GM13976 (cell line): ENCODE measurements at regions not wholly inside any gene's neighbourhood (a gene's known extent, or its start where the extent isn't known, plus 50 kb on each side); places are given as distances from the start of the nearest gene placed in this dataset.
"Not testable (repeated sequence)": the region's sequence is repeated elsewhere in the genome, so short reads cannot be mapped to it uniquely, and the experiment has no call there.

Source experiments
- DNase-seq: peaks from one replicate; pipeline ENCODE4 v3.0.0; 2012; ENCODE audit warnings: low spot score
- in situ Hi-C: fragments of 300-500 bp; cut with MboI; formaldehyde crosslinking; loops from one replicate; pipeline ENCODE4 v1.12.0; 2022; ENCODE audit warnings: low sequenced_read_pairs, mixed read lengths, inconsistent platforms; ENCODE audit not compliant: unreplicated experiment
- TF ChIP-seq, protein P1 (sequence below): IDR thresholded peaks from 2 replicates; pipeline ENCODE4 v1.5.1; 2012; ENCODE audit warnings: borderline replicate concordance, mild to moderate bottlenecking; ENCODE audit not compliant: insufficient read depth; ENCODE audit errors: extremely low read depth, missing control alignments, control extremely low read depth

DNA sequence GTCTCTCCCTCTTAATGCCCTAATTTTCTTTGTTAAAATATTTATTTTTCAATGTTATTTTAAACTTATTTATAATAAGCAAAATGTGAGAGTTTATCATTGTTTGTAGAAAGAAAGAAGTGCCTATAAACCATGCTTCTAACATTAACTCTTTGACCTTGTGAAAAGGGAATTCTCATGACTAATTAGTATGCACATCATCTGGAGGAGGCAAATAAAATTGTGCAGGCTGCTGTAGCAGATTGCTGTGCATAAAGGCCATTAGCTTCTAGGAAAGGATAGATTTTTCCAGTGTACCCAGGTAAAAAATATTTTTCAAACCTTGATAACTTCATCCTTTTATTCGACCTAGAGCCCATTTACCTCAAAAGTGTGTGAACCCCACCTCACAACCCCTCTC lies 84.6 kb upstream of the GUCY1A1 start:
- in situ Hi-C loops: no loop called here
- TF ChIP-seq, protein P1, sequence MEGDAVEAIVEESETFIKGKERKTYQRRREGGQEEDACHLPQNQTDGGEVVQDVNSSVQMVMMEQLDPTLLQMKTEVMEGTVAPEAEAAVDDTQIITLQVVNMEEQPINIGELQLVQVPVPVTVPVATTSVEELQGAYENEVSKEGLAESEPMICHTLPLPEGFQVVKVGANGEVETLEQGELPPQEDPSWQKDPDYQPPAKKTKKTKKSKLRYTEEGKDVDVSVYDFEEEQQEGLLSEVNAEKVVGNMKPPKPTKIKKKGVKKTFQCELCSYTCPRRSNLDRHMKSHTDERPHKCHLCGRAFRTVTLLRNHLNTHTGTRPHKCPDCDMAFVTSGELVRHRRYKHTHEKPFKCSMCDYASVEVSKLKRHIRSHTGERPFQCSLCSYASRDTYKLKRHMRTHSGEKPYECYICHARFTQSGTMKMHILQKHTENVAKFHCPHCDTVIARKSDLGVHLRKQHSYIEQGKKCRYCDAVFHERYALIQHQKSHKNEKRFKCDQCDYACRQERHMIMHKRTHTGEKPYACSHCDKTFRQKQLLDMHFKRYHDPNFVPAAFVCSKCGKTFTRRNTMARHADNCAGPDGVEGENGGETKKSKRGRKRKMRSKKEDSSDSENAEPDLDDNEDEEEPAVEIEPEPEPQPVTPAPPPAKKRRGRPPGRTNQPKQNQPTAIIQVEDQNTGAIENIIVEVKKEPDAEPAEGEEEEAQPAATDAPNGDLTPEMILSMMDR: no peak
- DNase-seq: no peak

DNA sequence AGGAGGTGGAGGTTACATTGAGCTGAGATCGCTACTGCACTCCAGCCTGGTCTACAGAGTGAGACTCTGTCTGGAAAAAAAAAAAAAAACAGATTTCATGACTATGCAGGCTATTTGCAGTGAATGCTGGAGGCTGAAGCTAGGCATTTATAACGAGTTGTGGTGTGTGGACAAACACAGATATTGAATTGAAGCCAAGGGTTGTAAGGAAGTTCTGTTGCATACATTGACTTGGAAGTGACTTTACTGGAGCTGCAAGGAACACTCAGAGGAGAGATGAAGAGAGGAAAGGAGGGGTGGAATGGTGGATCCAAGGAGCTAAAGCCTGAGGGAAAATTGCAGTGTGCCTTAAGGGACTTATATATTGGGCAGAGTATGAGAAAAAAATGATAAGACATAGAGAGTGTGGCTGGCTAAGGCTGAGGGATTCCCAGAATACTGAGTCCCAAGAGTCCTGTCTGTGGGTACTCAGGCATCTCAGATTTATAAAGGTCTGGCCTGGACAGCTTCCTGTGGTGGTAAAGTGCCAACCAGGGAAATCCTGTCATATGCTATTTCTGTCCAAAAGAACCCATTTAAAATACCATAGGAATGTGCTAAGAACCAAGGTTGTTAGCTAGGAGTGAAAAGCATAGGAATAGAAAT lies 87.8 kb upstream of the GUCY1A1 start:
- DNase-seq: no peak
- in situ Hi-C loops: no loop called here

DNA sequence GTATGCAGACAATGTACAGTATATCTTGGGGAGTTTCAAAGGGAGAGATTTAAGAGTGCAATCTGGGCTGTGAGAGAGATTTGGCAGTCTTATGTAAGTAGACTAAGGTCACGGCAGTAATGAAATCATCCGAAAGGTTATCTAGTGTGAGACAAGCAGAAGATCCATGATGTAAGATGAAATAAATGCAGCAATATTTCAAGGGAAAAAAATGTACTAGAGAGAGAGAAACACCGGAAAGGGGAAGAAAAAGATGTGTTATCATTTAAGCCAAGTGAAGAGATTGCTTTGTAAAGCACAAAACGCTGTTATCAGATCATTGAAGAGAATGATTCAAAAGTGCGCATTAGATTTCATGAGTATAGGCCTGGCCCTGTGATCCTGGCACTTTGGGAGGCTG lies 88.4 kb upstream of the GUCY1A1 start:
- in situ Hi-C loops: no loop called here
- DNase-seq: no peak
- TF ChIP-seq, protein P1: no peak

More for the DNA sequence above, 87.8 kb upstream of the GUCY1A1 start:
- TF ChIP-seq, protein P1: no peak

DNA sequence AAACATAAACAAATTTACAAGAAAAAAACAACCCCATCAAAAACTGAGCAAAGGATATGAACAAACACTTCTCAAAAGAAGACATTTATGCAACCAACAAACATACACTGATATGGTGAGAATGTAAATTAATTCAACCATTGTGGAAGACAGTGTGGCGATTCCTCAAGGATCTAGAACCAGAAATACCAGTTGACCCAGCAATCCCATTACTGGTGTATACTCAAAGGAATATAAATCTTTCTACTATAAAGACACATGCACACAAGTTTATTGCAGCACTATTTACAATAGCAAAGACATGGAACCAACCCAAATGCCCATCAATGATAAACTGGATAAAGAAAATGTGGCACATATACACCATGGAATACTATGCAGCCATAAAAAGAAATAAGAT lies 92.3 kb upstream of the GUCY1A1 start:
- DNase-seq, in situ Hi-C loops: not testable (repeated sequence)

DNA sequence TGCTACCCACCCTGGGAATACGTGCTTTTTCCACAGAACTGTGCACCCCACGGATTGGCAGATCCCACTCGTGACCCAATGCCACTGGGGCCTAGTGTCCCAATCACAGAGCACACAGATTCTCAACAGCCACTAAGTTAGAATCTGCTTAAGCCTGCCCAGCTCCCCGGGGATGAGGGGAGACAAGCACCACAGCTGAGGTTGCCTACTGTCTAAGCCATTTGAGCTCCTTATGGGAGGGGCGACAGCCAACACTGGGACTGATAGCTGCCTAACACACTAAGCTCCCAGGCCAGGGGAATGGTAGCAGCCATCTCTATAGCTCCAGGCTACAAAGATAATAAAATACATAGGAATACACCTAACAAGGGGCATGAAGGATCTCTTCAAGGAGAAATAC lies 93.5 kb upstream of the GUCY1A1 start:
- no peak for DNase-seq
- in situ Hi-C loops: no loop called here
- TF ChIP-seq, protein P1: no peak

DNA sequence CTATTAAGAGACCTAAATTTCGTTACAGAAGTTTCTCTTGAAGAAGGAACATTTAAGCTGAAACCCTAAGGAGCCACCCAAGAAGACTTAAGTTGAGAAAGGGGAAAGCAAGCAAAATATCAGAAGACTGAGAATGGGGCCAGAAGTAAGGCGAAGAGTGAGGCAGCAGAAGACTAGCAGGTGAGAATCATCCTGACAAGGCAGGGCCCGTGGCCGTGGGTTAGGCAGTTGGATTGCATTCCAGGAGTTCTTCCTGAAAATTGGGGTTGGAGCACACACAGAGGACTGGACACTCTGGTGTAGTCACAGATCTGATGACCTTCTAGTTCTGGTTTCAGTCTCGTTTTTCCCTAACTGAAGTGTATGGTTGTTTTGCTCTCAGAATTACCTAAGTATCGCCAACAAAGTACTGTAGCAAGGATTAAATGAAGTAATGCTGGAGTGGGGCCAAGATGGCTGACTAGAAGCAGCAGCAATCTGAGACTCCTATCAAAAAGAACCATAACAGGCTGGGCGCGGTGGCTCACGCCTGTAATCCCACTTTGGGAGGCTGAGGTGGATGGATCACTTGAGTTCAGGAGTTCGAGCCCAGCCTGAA lies 94.4 kb upstream of the GUCY1A1 start:
- in situ Hi-C loops: no loop called here
- TF ChIP-seq, protein P1: no peak
- no peak for DNase-seq

DNA sequence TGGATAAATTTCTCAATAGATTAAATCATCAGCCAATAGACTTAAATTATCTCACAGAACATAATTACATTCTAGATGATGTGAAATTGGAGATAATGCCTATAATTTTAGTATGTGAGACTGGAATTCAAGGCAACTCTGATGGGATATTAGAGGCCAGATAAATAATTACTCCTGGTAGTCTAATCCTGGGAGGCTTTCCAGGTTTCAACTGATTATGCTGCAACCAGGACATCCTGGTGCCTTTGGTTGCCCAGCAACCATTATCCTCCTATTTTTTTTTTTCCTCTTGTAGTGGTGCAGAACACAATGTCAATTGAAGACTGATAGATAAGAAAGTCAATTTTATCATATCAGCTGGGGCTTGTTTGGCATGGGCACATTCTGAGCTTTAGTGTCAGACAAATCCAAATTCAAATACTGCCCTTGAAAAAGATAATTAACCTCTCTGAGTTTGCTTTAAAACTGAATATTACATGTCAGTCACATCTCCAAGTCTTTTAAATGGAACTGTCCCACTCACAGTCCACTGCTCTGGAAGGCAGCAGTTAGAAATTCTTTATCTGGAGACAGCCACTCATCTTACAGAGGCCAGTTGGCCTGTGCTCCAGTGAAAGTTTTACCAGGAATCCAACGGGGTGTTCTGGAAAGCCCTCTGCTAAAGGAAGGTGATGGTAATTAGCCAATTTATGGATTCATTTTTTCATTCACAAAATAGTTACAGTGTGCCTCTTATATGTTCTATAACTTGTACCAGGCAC lies 95.3 kb upstream of the GUCY1A1 start:
- DNase-seq: no peak
- in situ Hi-C loops: no loop called here
- TF ChIP-seq, protein P1: no peak
